Hematopoietic multipotent progenitor cell (in vitro differentiated cells): ENCODE measurements at regions not wholly inside any gene's neighbourhood (a gene's known extent, or its start where the extent isn't known, plus 50 kb on each side); places are given as distances from the start of the nearest gene placed in this dataset.

Source experiments
- DNase-seq, 3 donors: peaks; one replicate each; pipeline ENCODE4 v3.0.0-alpha.2; 2011 to 2015; ENCODE audit warnings: low read depth in 2 of 3, low spot score in 2 of 3

GRCh38 chr5:159774476-159775031 lies 141.7 kb upstream of the ADRA1B start:
- no peak for DNase-seq

- no peak for DNase-seq
Observed at GRCh38 chr5:159775890-159776289, 140.4 kb upstream of the ADRA1B start.

GRCh38 chr5:159777049-159777660 lies 139.1 kb upstream of the ADRA1B start:
- DNase-seq, result no peak

GRCh38 chr5:159779481-159779880 lies 136.8 kb upstream of the ADRA1B start:
- DNase-seq, result no peak

- no peak for DNase-seq
Observed at GRCh38 chr5:159780246-159780645, 136.0 kb upstream of the ADRA1B start.

GRCh38 chr5:159781626-159782157 lies 134.6 kb upstream of the ADRA1B start:
- DNase-seq, result no peak

- no peak for DNase-seq
Observed at GRCh38 chr5:159782197-159782994, 133.9 kb upstream of the ADRA1B start.

- no peak for DNase-seq
Observed at GRCh38 chr5:159782995-159783300, 133.3 kb upstream of the ADRA1B start.

- no peak for DNase-seq
Observed at GRCh38 chr5:159783726-159784247, 132.5 kb upstream of the ADRA1B start.

GRCh38 chr5:159784993-159785392 lies 131.3 kb upstream of the ADRA1B start:
- DNase-seq, result no peak

GRCh38 chr5:159785656-159786055 lies 130.6 kb upstream of the ADRA1B start:
- no peak for DNase-seq

- no peak for DNase-seq
Observed at GRCh38 chr5:159786201-159786600, 130.1 kb upstream of the ADRA1B start.

GRCh38 chr5:159786901-159787691 lies 129.2 kb upstream of the ADRA1B start:
- DNase-seq, result no peak

- DNase-seq, result no peak
Observed at GRCh38 chr5:159787837-159788236, 128.4 kb upstream of the ADRA1B start.

- DNase-seq, result no peak
Observed at GRCh38 chr5:159788835-159789331, 127.4 kb upstream of the ADRA1B start.

- DNase-seq, result no peak
Observed at GRCh38 chr5:159792180-159792579, 124.1 kb upstream of the ADRA1B start.

GRCh38 chr5:159797261-159797970 lies 118.9 kb upstream of the ADRA1B start:
- no peak for DNase-seq

GRCh38 chr5:159799701-159800100 lies 116.6 kb upstream of the ADRA1B start:
- DNase-seq, result no peak

- DNase-seq, result no peak
Observed at GRCh38 chr5:159800131-159800840, 116.0 kb upstream of the ADRA1B start.
